GM12892 (cell line): ENCODE measurements at regions not wholly inside any gene's neighbourhood (a gene's known extent, or its start where the extent isn't known, plus 50 kb on each side); places are given as distances from the start of the nearest gene placed in this dataset.

Experiments used
- POLR2A ChIP-seq: IDR thresholded peaks from 2 replicates; pipeline ENCODE4 v1.6.1; 2011; ENCODE audit warnings: low read depth, low read length, control low read depth
- POLR2AphosphoS5 ChIP-seq: IDR thresholded peaks from 2 replicates; pipeline ENCODE4 v1.6.1; 2011; ENCODE audit warnings: low read depth, low read length, control low read depth

GRCh38 chr13:52961987-52962386 is 66.6 kb upstream of the OLFM4 start:
- TF ChIP-seq POLR2AphosphoS5 (no peak), POLR2A (no peak)
